Activated naive CD4-positive, alpha-beta T cell (primary cell): ENCODE measurements at regions not wholly inside any gene's neighbourhood (a gene's known extent, or its start where the extent isn't known, plus 50 kb on each side); places are given as distances from the start of the nearest gene placed in this dataset.
"Not testable (repeated sequence)": the region's sequence is repeated elsewhere in the genome, so short reads cannot be mapped to it uniquely, and the experiment has no call there.

ENCODE experiments used
- DNase-seq, 4 experiments: peaks; one replicate each; lab custom pipeline; 2025; lab: John Stamatoyannopoulos, UW

DNA sequence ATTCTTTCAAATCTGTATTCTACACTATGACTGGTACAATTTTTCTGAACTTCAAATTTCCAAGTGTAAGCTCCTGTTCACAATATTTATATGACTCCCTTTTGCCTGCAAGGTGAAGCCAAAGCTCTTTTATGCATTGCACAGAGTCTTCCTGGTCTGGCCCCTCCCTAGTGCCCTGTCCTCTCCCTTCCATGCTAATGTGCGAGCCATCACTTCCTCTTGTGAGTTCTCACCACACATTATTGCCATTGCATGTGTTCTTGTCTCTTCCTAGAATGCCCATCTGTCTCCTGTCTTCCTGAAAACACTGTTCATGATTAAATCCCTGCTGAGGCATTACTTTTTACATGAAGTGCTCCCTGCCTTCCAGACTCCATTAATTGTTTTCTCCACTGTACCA lies 169.9 kb downstream of the MC4R start:
- no peak for DNase-seq

DNA sequence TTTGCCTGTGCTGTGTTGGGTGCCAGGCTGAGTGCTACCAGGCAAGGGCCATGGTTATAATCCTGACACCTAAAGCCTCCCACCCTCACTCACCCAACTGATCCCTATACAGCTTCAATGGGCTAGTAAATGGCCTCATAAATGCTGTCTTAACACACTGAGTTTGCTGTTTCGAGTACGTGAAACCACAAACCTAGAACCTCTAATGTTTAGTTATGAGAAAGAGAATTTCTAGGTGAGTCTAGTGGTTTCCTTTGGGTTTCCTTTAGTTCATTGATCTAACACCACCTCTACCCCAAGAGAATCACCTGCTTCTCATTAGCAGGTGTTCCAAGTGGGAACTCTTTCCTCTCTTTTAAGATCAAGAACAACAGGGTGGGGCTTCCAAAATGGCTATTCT lies 172.0 kb downstream of the MC4R start:
- no peak for DNase-seq

DNA sequence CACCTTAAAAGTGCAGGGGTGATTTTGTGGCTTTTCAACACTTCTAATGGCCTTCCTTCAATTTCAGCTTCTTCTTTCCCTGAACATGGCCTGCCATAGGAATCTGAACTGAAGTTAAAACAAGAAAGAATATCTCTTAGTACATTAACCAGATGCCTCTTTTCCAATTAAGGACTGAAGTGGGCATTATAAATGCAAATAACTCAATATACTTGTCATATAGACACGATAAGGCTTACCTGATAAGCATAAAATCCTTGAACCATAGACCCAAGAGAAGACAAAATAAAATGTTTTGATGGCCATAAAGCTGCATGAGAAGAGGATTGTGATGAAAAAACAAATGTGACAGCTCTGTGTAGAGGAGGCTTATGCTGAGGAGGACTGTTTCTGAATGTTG lies 173.1 kb downstream of the MC4R start:
- DNase-seq: no peak

DNA sequence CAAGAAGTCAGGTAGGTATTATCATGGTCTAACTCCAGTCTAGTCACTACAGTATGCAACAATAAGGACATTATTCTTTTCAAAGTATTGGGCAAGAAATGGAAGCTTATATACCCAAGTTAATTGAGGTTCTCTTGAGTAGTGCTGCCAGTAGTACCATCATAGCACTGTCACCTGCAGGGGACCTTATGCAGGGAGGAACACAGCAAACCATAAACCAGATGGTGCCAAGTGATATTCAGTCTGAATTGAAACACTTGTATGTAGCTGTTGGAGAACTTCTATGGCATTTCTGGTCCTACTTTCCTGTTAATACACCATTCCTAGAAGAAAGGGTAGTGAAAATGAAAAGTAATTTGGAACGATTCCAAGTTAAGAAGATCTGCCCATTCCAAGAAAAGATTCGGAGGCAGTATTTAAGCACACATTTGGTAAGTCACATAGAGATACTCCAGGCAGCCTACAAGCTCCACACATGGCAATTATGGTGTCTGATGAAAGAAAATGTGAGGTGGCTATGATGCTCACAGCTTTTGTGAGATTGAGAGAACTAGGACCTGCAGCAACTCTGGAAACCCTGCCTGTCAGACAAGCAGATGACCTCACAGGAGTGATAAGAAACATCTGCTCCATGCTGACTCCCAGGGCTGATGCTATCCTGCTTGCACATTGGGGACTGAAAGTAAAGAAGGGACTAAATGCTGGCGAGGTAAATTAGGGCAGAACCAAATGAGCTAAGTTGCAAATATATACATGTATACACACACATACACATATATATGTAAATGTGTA lies 174.7 kb downstream of the MC4R start:
- DNase-seq: no peak

DNA sequence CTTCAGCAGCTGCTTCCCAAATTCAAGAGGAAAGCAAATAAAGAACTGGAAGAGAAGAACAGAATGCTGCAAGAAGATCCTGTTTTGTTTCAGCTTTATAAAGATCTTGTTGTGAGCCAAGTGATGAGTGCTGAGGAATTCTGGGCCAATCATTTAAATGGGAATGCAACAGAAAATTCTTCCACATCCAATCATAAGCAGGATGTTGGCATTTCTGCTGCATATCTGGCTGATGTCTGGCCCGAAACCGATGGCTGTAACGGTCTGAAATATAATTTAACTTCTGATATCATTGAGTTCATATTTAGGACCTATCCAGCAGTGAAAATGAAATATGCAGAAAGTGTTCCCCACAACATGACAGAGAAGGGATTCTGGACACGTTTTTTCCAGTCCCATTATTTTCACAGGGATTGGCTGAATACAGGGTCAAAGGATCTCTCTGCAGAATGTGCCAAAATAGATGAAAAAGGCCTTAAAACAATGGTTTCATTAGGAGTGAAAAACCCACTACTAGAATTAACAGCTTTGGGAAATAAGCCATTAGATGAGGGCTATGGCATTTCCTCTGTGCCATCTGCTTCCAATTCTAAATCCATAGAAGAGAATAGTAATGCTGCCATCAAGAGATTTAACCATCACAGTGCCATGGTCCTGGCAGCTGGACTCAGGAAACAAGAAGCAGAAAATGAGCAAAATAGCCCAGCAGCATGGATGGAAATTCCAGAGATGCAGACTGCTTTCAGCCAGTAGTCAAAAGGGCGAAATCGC lies 175.6 kb downstream of the MC4R start:
- DNase-seq: no peak

DNA sequence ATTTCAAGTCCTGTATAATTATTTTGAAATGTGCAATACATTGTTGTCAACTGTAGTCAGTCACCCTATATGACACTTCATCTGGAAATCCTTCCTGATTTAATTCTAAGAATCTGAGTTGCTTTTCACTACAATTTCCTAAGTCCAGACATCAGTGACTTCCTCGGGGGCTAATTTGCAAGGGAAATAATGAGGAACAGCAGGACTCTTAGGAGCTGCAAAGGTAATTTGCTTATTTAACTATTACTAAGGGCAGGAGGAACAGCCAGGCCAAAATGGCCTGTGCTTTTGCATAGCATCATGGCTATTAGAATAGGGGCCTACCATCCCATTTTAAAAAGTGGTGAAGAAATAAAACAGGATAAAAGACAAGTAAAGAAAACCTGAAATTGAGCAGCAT lies 178.8 kb downstream of the MC4R start:
- no peak for DNase-seq

DNA sequence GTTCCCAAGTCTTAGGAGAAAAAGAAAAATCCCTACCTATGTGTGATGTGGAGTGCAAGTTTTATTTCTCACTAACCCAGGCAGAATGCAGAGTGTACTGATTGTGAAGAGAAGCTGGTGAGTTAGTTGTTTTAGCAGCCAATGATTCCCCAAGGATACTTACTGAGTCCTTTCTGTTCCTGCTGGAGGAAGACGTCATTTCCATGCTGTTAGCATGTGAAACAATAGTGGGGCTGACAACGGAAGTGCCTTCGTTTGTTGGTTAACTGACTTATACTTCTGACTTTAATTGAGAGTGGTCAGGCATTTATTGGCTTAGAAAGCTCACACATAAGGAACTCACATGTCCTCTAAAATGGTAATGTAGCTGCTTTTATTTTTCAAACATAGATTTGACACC lies 180.6 kb downstream of the MC4R start:
- no peak for DNase-seq

DNA sequence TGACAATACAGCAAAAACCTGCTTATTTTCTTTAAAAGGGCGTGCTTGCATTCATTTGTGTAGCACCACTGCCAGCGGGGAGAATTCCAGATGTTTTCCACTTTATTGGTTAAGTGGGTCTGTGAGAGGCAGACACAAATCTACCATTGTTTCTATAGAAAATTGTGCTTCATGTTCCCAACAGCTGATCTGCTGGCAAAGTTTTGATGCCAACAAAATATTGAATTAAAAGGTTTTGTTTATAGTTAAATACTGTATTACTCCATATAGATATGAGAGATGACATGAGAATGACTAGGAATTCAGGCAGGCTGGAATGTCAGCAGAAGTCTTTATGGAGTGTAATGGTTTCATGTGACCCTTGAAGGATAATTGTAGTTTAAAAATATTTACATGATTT lies 182.7 kb downstream of the MC4R start:
- no peak for DNase-seq

DNA sequence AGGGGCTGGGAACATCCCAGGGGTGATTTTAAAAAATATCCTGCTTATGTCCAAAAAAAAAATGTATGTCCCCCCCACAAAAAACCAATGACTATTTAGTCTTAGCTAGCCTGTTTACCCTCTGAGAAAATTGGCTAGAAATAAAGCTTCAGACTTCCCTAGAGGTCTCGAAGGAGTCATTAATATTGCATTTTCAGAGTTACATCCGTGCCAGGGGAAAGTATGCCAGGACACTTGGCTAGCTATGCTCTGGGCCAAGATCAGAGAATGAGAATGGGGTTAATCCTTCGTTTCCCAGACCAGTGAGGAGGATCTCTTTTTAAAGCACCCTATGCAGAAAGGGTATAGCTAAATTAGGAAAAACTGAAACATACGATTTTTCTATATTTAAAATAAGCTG lies 183.6 kb downstream of the MC4R start:
- DNase-seq: no peak

DNA sequence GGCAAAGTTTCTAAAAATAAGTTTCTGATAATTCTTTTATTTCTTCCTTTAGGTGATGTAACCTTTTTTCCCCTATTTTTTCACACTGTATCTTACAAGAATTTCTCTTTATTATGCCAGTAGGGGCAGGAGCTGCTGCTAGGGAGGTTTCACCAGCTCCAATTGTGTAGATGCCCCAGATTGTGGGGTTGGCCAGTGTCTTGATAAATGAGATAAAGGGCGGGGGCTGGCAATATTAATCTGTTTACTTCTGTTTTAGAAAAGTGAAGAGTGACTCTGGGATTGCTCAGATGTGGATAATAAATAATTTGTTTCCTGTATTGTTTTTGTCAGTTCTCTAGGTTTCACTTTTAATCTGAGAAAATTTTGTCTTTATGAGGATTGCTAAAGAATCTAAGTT lies 190.4 kb downstream of the MC4R start:
- no peak for DNase-seq

DNA sequence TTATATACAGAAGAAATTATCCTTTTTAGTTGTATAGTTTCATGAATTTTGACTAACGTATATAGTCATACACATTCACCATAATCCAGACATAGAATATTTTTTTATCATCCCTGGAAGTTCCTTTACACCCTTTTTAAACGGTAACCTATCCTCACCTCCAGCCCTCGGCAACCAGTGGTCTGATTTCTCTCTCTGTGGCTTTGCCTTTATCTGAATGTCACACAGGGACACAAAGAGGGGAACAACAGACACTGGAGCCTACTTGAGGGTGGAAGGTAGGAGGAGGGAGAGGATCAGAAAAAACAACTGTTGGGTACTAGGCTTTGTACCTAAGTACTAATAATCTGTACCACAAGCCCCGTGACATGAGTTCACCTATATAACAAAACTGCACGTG lies 191.9 kb downstream of the MC4R start:
- DNase-seq: no peak

DNA sequence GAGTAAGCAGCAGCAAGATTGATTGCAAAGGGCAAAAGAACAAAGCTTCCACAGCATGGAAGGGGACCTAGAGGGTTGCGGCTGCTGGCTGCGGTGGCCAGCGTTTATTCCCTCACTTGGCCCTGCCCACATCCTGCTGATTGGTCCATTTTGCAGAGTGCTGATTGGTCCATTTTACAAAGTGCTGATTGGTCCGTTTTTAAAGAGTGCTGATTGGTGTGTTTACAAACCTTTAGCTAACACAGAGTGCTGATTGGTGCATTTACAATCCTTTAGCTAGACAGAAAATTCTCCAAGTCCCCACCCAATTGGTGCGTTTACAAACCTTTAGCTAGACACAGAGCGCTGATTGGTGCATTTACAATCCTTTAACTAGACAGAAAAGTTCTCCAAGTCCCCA lies 194.4 kb downstream of the MC4R start:
- DNase-seq: not testable (repeated sequence)

DNA sequence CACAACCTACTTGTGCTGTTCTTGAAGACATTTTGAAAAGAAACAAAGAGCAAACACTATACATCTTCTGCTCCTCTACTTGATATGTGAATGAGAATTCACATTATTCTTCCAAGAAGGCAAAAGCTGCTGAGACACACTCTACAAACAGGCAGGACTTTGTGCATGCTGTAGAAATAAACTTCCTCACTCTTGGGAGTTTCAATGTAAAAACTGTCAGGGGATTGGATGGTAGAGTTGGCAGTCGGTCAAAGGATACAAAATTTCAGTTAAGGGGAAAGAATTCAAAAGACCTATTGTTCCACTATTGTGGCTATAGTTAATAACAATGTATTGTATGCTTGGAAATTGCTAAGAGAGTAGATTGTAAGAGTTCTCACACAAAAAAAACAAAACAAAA lies 196.3 kb downstream of the MC4R start:
- DNase-seq: no peak

DNA sequence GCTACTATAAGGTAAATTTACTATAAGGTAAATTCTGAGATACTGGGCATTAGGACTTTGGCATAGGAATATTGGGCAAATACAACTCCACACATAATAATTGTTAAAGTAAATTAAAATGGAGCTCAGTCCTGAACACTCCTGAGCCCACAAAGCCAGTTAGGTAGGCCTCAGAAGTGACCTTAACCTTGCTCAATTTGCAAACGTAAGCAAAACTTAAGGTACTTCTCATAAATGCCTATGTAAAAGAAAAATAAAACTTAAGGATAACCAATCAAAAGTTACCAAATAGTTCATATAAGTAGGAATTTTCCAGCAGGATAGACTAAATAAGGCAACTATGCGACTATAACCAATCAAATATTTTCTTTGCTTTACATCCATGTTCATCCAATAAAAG lies 197.7 kb downstream of the MC4R start:
- DNase-seq: no peak

DNA sequence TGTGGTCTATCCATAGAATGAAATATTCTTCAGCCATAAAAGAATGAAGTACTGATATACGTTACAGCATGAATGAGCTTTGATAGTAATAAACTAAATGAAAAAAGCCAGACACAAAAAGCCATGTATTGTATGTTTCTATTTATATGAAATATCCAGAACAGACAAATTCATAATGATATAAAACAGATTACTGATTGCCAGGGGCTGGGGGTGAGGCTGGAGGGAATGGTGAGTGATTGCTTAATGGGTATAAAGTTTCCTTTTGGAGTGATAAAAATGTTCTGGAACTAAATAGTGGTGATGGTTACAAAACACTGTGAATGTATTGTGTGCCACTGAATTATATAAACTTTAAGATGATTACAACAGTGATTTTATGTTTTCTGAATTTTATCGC lies 200.5 kb downstream of the MC4R start:
- DNase-seq: no peak

DNA sequence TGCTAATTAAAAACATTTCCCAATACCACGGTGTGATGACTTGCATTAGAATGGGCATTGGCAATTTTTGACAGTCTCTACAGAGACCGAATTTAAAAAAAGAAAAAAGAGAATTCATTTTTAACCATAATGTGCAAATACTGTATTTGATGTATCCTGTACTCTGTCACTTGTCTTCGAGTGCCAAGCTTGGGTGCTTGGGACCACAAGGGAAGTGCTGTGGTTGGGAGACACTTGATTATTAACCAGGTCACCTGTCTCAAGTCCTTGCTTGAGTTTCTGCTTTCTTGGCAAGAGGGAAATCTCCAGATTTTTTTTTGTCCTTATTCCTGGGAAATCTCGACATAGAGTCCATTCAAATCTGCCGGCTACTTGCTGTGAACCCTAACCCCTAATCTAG lies 209.0 kb downstream of the MC4R start:
- no peak for DNase-seq

DNA sequence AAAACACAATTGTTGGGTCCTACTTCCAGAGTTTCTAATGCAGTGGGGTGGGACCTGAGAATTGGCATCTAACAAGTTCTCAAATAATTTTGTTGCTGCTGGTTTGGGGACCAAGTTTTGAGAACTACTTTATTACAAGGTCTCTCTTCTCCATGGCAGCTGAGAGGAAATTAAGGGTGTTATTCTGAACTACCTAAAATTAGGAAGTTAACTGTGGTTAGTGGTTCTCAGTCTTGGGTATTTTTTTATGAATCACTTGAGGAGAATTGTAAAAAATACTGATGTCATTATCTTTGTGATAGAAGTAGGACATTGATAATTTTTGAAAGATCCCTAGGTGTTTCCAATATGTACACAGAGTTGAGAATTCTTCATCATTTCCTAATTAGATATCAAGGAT lies 210.2 kb downstream of the MC4R start:
- no peak for DNase-seq

DNA sequence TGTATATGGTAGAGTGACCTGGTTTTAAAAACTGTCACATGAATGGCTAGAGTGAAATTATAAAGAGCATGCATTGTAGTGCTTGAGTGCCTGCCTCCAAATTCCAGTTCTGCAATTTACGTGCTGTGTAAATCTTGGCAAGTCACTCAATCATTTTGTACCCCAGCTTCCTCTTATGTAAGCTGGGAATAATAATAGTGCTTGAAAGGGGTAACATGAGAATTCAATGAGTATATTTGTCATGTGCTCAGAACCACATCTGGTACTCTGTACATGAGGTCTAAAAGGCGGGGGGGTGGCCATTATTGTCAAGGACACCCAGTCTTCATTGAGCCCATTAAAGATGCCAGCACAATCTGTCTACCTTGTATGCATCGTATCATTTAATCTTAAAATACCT lies 214.8 kb downstream of the MC4R start:
- DNase-seq: no peak

DNA sequence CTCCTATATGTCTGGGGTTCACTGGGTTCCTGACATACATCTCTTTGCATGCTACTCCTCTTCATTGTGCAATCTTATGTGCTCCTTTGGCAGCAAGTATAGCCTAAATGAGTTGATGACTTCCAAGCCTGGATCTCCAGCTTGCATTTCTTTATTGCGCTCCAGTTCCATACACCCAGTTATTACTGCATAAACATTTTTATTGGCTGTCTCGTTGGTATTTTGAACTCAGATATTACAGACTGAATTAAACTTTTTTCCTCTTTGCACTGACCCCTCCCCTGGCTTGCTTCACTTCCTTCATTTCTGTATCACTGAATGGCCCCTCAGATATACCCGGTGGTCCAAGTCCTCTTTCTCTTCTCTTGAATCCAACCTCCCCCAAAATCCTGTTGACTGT lies 219.2 kb downstream of the MC4R start:
- no peak for DNase-seq

DNA sequence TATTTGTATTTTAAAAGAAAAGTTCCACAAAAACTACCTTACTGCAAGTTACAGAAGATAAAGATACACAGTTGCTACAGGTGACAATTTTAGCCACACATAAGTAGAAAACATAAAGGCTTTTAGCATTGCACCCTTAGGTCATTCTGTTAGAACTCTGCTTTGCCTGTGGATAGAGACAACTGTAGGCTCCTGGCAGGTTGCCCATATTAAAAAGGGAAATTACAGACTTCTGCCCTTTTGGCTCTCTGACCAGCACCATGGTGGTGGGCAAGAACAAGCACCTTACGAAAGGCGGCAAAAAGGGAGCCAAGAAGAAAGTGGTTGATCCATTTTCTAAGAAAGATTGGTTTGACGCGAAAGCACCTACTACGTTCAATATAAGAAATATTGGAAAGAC lies 223.3 kb downstream of the MC4R start:
- no peak for DNase-seq

DNA sequence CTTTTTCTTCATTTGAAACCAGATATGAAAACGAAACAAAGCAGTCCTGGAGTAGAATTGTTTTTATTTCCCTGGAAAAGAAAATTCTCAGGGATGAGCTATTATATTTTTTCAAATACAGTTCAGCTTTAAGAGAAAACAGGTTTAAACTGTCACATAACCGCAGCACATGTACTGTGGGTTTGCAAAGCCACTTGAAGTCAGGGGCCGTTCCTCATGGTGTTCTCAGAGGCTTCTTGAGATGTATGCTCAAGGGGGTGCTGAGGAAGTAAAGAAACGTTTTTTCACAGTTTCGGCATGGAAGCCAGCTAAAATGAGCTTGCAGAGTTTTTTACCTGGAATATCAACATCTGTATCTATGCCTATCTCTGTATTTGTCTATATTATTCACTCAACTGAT lies 225.3 kb downstream of the MC4R start:
- DNase-seq: no peak

DNA sequence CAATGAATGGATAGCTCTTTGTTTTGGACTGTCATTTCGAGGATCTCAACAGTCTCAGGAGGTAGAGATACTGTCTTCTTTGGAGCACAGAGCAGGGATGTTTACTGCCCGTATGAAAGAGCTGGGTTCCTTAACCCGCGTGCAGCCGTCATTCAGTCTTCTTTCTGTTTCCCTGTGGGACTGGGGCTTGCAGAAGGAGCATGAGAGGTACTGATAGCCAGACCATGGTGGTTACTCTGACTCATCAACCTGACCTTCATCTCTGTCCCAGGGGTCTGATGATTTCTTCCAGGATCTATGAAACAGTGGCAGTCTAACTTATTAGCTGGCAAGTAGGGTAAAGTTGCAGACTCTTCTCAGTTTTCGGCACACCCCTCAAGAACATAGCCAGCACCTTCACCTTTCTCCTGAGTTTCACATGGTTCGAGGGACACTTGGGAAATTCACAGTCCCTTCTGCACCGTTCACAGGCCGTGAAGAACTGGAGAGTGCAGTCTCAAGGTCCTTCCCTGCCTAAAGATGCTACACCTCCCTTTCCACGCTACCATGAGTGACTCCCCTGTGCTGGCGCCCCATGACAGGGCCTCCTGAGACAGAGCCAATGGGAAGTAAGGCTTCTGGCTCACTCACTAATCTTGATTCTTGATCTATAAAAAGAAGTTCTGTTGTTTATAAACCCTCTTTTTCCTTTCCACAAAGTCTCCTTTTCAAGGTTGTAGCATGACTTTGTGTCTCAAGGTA lies 226.2 kb downstream of the MC4R start:
- DNase-seq: no peak

DNA sequence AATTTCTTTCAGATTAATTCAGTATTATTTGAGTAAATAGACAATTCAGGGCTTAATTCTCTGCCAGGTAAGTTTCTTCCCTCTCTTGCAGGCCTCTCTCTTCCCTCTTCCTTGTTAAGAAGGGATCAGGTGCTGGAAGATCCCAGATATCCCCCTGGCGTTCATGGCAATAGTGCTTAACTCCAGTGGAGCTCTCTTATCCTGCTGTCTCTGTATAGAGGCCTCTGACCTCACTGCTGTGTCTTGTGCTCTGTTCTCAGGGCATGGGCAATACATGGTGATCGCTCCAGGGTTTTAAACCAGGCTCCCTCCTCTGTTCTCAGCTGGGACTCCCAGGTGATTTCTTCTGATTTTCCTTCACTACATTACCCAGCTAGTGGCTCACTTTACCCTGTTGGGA lies 226.8 kb downstream of the MC4R start:
- DNase-seq: no peak
